HG03565 (cell line): ENCODE measurements at regions not wholly inside any gene's neighbourhood (a gene's known extent, or its start where the extent isn't known, plus 50 kb on each side); places are given as distances from the start of the nearest gene placed in this dataset.
"Not testable (repeated sequence)": the region's sequence is repeated elsewhere in the genome, so short reads cannot be mapped to it uniquely, and the experiment has no call there.

Source experiments
- ATAC-seq: cut with Tn5 transposase; IDR thresholded peaks from one replicate; pipeline ENCODE4 v1.9.1; 2021; ENCODE audit warnings: mild to moderate bottlenecking, moderate library complexity; ENCODE audit not compliant: unreplicated experiment

- ATAC-seq: no peak
Measured at GRCh38 chr16:88298833-88299745, 83.7 kb upstream of the ZNF469 start.

- no peak for ATAC-seq
Measured at GRCh38 chr16:88299751-88300462, 82.9 kb upstream of the ZNF469 start.

GRCh38 chr16:88300463-88300835, 82.3 kb upstream of the ZNF469 start:
- ATAC-seq: no peak

- no peak for ATAC-seq
Measured at GRCh38 chr16:88301431-88301830, 81.3 kb upstream of the ZNF469 start.

GRCh38 chr16:88301886-88302285, 80.9 kb upstream of the ZNF469 start:
- no peak for ATAC-seq

- no peak for ATAC-seq
Measured at GRCh38 chr16:88302666-88303065, 80.1 kb upstream of the ZNF469 start.

GRCh38 chr16:88303405-88303804, 79.4 kb upstream of the ZNF469 start:
- ATAC-seq: no peak

- ATAC-seq: no peak
Measured at GRCh38 chr16:88303890-88304819, 78.6 kb upstream of the ZNF469 start.

GRCh38 chr16:88305176-88305575, 77.6 kb upstream of the ZNF469 start:
- no peak for ATAC-seq

GRCh38 chr16:88306411-88306810, 76.3 kb upstream of the ZNF469 start:
- ATAC-seq: no peak

GRCh38 chr16:88306860-88307545, 75.8 kb upstream of the ZNF469 start:
- no peak for ATAC-seq

- ATAC-seq: no peak
Measured at GRCh38 chr16:88308441-88309173, 74.2 kb upstream of the ZNF469 start.

- ATAC-seq: no peak
Measured at GRCh38 chr16:88309174-88309907, 73.4 kb upstream of the ZNF469 start.

GRCh38 chr16:88309908-88310265, 72.9 kb upstream of the ZNF469 start:
- ATAC-seq: no peak

GRCh38 chr16:88310796-88311605, 71.8 kb upstream of the ZNF469 start:
- ATAC-seq: no peak

GRCh38 chr16:88311860-88312259, 70.9 kb upstream of the ZNF469 start:
- not testable (repeated sequence) for ATAC-seq

- no peak for ATAC-seq
Measured at GRCh38 chr16:88312732-88313131, 70.0 kb upstream of the ZNF469 start.

- ATAC-seq: no peak
Measured at GRCh38 chr16:88314991-88315542, 67.7 kb upstream of the ZNF469 start.
